Mammary epithelial cell (primary cell): ENCODE measurements at regions not wholly inside any gene's neighbourhood (a gene's known extent, or its start where the extent isn't known, plus 50 kb on each side); places are given as distances from the start of the nearest gene placed in this dataset.

Experiments used
- EZH2 ChIP-seq: IDR thresholded peaks from 2 replicates; pipeline ENCODE4 v1.6.1; 2012; ENCODE audit warnings: low read length, inconsistent platforms, borderline replicate concordance
- TF ChIP-seq, protein P1 (sequence below), 2 donors: IDR thresholded peaks in 1 of 2; conservative IDR thresholded peaks in 1 of 2; 2 replicates each; pipeline ENCODE4 v1.5.1; 2011 to 2012; ENCODE audit warnings: inconsistent platforms in 2 of 2, low read length in 2 of 2, mild to moderate bottlenecking in 2 of 2, control low read depth in 1 of 2, low read depth in 1 of 2; ENCODE audit not compliant: insufficient read depth in 1 of 2; ENCODE audit errors: extremely low read depth in 1 of 2

DNA sequence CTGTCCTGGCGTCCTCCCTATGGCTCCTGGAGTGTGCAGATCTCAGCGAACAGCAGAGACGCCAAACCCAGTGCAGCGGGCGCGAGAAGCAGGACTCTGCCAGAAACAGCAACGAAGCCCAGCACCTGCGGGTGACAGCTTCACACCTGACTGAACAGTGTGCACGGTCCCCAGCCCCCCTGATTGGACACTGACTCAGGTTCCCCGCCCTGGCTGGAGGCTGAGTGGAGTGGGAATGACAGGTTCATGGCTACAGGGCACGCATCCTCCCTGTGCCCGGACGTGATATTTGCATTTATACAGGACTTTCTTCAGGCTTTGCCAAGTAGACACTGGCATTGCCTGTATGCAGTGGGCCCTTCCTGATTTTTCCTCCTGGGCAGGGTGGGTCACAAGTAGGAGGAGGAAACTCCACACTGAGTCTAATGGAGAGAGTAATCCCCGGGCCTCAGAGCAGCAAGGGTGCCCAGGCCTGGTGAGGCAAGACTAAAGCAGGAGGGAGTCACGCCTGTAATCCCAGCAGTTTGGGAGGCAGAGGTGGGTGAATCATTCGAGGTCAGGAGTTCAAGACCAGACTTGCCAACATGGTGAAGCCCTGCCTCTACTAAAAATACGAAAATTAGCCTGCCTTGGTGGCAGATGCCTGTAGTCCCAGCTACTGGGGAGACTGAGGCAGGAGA is 71.6 kb downstream of the ASCL4 start:
- TF ChIP-seq, protein P1, sequence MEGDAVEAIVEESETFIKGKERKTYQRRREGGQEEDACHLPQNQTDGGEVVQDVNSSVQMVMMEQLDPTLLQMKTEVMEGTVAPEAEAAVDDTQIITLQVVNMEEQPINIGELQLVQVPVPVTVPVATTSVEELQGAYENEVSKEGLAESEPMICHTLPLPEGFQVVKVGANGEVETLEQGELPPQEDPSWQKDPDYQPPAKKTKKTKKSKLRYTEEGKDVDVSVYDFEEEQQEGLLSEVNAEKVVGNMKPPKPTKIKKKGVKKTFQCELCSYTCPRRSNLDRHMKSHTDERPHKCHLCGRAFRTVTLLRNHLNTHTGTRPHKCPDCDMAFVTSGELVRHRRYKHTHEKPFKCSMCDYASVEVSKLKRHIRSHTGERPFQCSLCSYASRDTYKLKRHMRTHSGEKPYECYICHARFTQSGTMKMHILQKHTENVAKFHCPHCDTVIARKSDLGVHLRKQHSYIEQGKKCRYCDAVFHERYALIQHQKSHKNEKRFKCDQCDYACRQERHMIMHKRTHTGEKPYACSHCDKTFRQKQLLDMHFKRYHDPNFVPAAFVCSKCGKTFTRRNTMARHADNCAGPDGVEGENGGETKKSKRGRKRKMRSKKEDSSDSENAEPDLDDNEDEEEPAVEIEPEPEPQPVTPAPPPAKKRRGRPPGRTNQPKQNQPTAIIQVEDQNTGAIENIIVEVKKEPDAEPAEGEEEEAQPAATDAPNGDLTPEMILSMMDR (conservative IDR thresholded peaks at IDR 0.05 in 1 of 2, IDR thresholded peaks at IDR 0.05 in 1 of 2; ENCODE audit: extremely low read depth in 1 of 2, insufficient read depth in 1 of 2, low read depth in 1 of 2, low read length in 2 of 2) = no peak
- TF ChIP-seq EZH2 = no peak
